ENCODE measurements at regions not wholly inside any gene's neighbourhood (a gene's known extent, or its start where the extent isn't known, plus 50 kb on each side); places are given as distances from the start of the nearest gene placed in this dataset.

- H3K27ac Mint-ChIP-seq (ENCODE audit: unreplicated experiment): no peak overlapping the region
- TF ChIP-seq CTCF (IDR thresholded peaks at IDR 0.05; ENCODE audit: partially characterized antibody, unreplicated experiment): no peak
- peaks cover 1% of the 10 kb centered on the region for H3K4me1 Mint-ChIP-seq (ENCODE audit: low read depth, unreplicated experiment)
- H3K27me3 Mint-ChIP-seq (ENCODE audit: unreplicated experiment): no peaks in the 10 kb centered on the region
- no peak for DNase-seq
- H3K9me3 Mint-ChIP-seq (ENCODE audit: unreplicated experiment): no peaks in the 10 kb centered on the region
- H3K36me3 Mint-ChIP-seq (ENCODE audit: unreplicated experiment): no peaks in the 10 kb centered on the region
- no peak overlapping the region for H3K4me3 Mint-ChIP-seq (ENCODE audit: unreplicated experiment)
Measured at GRCh38 chr1:163796394-163796821, 474.7 kb downstream of the NUF2 start.

- no peaks in the 10 kb centered on the region for H3K36me3 Mint-ChIP-seq (ENCODE audit: unreplicated experiment)
- no peaks in the 10 kb centered on the region for H3K27me3 Mint-ChIP-seq (ENCODE audit: unreplicated experiment)
- DNase-seq: no peak
- H3K4me3 Mint-ChIP-seq (ENCODE audit: unreplicated experiment): no peak overlapping the region
- no peak overlapping the region for H3K27ac Mint-ChIP-seq (ENCODE audit: unreplicated experiment)
- H3K4me1 Mint-ChIP-seq (ENCODE audit: low read depth, unreplicated experiment): no peaks in the 10 kb centered on the region
- no peak for TF ChIP-seq CTCF (IDR thresholded peaks at IDR 0.05; ENCODE audit: partially characterized antibody, unreplicated experiment)
- H3K9me3 Mint-ChIP-seq (ENCODE audit: unreplicated experiment): no peaks in the 10 kb centered on the region
Measured at GRCh38 chr1:163797816-163798215, 476.1 kb downstream of the NUF2 start.

- Mint-ChIP-seq H3K27ac (ENCODE audit: unreplicated experiment) (no peak overlapping the region), H3K4me1 (ENCODE audit: low read depth, unreplicated experiment) (no peaks in the 10 kb centered on the region), H3K27me3 (ENCODE audit: unreplicated experiment) (no peaks in the 10 kb centered on the region), H3K9me3 (ENCODE audit: unreplicated experiment) (no peaks in the 10 kb centered on the region), H3K36me3 (ENCODE audit: unreplicated experiment) (no peaks in the 10 kb centered on the region), H3K4me3 (ENCODE audit: unreplicated experiment) (no peak overlapping the region)
- no peak for TF ChIP-seq CTCF (IDR thresholded peaks at IDR 0.05; ENCODE audit: partially characterized antibody, unreplicated experiment)
- no peak for DNase-seq
Measured at GRCh38 chr1:163799190-163799805, 477.5 kb downstream of the NUF2 start.

GRCh38 chr1:163807331-163808049 lies 485.7 kb downstream of the NUF2 start:
- no peaks in the 10 kb centered on the region for H3K9me3 Mint-ChIP-seq (ENCODE audit: unreplicated experiment)
- H3K27ac Mint-ChIP-seq (ENCODE audit: unreplicated experiment): no peak overlapping the region
- no peak for DNase-seq
- TF ChIP-seq CTCF (IDR thresholded peaks at IDR 0.05; ENCODE audit: partially characterized antibody, unreplicated experiment): no peak
- no peaks in the 10 kb centered on the region for H3K36me3 Mint-ChIP-seq (ENCODE audit: unreplicated experiment)
- no peaks in the 10 kb centered on the region for H3K27me3 Mint-ChIP-seq (ENCODE audit: unreplicated experiment)
- no peaks in the 10 kb centered on the region for H3K4me1 Mint-ChIP-seq (ENCODE audit: low read depth, unreplicated experiment)
- no peak overlapping the region for H3K4me3 Mint-ChIP-seq (ENCODE audit: unreplicated experiment)

GRCh38 chr1:163813251-163813650 lies 491.5 kb downstream of the NUF2 start:
- Mint-ChIP-seq H3K4me1 (ENCODE audit: low read depth, unreplicated experiment) (no peaks in the 10 kb centered on the region), H3K4me3 (ENCODE audit: unreplicated experiment) (no peak overlapping the region), H3K36me3 (ENCODE audit: unreplicated experiment) (no peaks in the 10 kb centered on the region), H3K9me3 (ENCODE audit: unreplicated experiment) (peaks cover 2% of the 10 kb centered on the region), H3K27ac (ENCODE audit: unreplicated experiment) (no peak overlapping the region), H3K27me3 (ENCODE audit: unreplicated experiment) (no peaks in the 10 kb centered on the region)
- no peak for TF ChIP-seq CTCF (IDR thresholded peaks at IDR 0.05; ENCODE audit: partially characterized antibody, unreplicated experiment)
- DNase-seq: no peak
